ENCODE measurements at regions not wholly inside any gene's neighbourhood (a gene's known extent, or its start where the extent isn't known, plus 50 kb on each side); places are given as distances from the start of the nearest gene placed in this dataset.

- TF ChIP-seq CTCF (IDR thresholded peaks at IDR 0.05; ENCODE audit: extremely low read depth in 1 of 2, insufficient read depth in 1 of 2, low read depth in 1 of 2, low read length in 2 of 2) (no peak), EZH2 (IDR thresholded peaks at IDR 0.05; ENCODE audit: borderline replicate concordance, low read depth, low read length, severe bottlenecking) (no peak), POLR2AphosphoS5 (IDR thresholded peaks at IDR 0.05; ENCODE audit: insufficient read depth, low read depth, low read length) (no peak), MYC (IDR thresholded peaks at IDR 0.05; ENCODE audit: low read depth, low read length) (no peak), MAX (IDR thresholded peaks at IDR 0.05; ENCODE audit: insufficient read depth, insufficient read length) (no peak), JUN (IDR thresholded peaks at IDR 0.05; ENCODE audit: borderline replicate concordance, insufficient read depth, insufficient read length, low read depth) (no peak), POLR2A (IDR thresholded peaks at IDR 0.05; ENCODE audit: low read depth, low read length) (no peak), GATA2 (IDR thresholded peaks at IDR 0.05; ENCODE audit: insufficient read depth, insufficient read length, low read depth, low read length) (no peak), FOS (IDR thresholded peaks at IDR 0.05; ENCODE audit: borderline replicate concordance, insufficient read depth, low read length) (no peak)
- intact Hi-C loops (cut with micrococcal nuclease), result no loop called here
- no TSS peak for BruUV-seq (replicated peaks)
- no peak for FAIRE-seq
- H3K79me2 ChIP-seq (ENCODE audit: control insufficient read depth, insufficient read depth, low read length), result no peaks in the 10 kb centered on the region
- H3K9me1 ChIP-seq (replicated peaks; ENCODE audit: control insufficient read depth, extremely low read depth, insufficient read depth, low read length), result no peaks in the 10 kb centered on the region
- ChIA-PET POLR2A (no interaction called here), CTCF (no interaction called here)
- no peaks in the 10 kb centered on the region for H3K4me1 ChIP-seq (ENCODE audit: control insufficient read depth, extremely low read depth, insufficient read depth, low read length)
- H3K9ac ChIP-seq (replicated peaks; ENCODE audit: extremely low read depth, insufficient read depth, low read length), result no peak overlapping the region
- no peak overlapping the region for H3K4me3 ChIP-seq (replicated peaks in 1 of 3; ENCODE audit: insufficient read depth in 1 of 3, low read depth in 1 of 3, low read length in 3 of 3)
- peaks cover 2 to 5% of the 10 kb centered on the region in 2 experiments for H3K27me3 ChIP-seq (ENCODE audit: control insufficient read depth in 2 of 2, insufficient read depth in 2 of 2, low read length in 2 of 2)
- no peaks in the 10 kb centered on the region for H3K36me3 ChIP-seq (ENCODE audit: control insufficient read depth in 2 of 2, extremely low read depth in 1 of 2, insufficient read depth in 2 of 2, low read length in 2 of 2)
- no peaks in the 10 kb centered on the region for H4K20me1 ChIP-seq (replicated peaks; ENCODE audit: control insufficient read depth, extremely low read depth, insufficient read depth, low read length)
- H2AFZ ChIP-seq (ENCODE audit: low read depth, low read length), result no peak overlapping the region
- DNase-seq (ENCODE audit: low read depth, low spot score), result no peak
- no peak overlapping the region for H3K4me2 ChIP-seq (ENCODE audit: insufficient read depth, low read length)
- dilution Hi-C loops (cut with MboI; ENCODE audit: extremely low pct_ligation_motif_present, low sequenced_read_pairs), result no loop called here
- H3K27ac ChIP-seq (ENCODE audit: insufficient read depth, low read depth, low read length), result no peak overlapping the region
- H3K9me3 ChIP-seq (replicated peaks; ENCODE audit: control insufficient read depth, insufficient read depth, low read length), result no peaks in the 10 kb centered on the region
These were observed 1093.0 kb downstream of the GATA3 start for GRCh38 chr10:9147475-9147874.

Measured in endothelial cell of umbilical vein (primary cell).